Subcutaneous abdominal adipose tissue (tissue), 5 donors: ENCODE measurements at regions not wholly inside any gene's neighbourhood (a gene's known extent, or its start where the extent isn't known, plus 50 kb on each side); places are given as distances from the start of the nearest gene placed in this dataset.

Source experiments
- H3K27ac ChIP-seq: one replicate; pipeline ENCODE4 v1.7.0; 2013; ENCODE audit warnings: low read depth, mild to moderate bottlenecking, inconsistent platforms, low read length, moderate library complexity
- H3K27me3 ChIP-seq, 5 donors: one replicate each; pipeline ENCODE4 v1.7.0; 2013; ENCODE audit warnings: low read length in 5 of 5, inconsistent platforms in 1 of 5; ENCODE audit not compliant: control insufficient read depth in 5 of 5, insufficient read depth in 4 of 5
- H3K36me3 ChIP-seq, 5 donors: one replicate each; pipeline ENCODE4 v1.7.0; 2013; ENCODE audit warnings: low read length in 5 of 5; ENCODE audit not compliant: control insufficient read depth in 5 of 5, insufficient read depth in 5 of 5
- H3K4me1 ChIP-seq, 5 donors: one replicate each; pipeline ENCODE4 v1.7.0; 2013; ENCODE audit warnings: low read length in 5 of 5, mild to moderate bottlenecking in 3 of 5, moderate library complexity in 1 of 5; ENCODE audit not compliant: control insufficient read depth in 5 of 5, insufficient read depth in 5 of 5
- H3K4me3 ChIP-seq, 5 donors: one replicate each; pipeline ENCODE4 v1.7.0; 2013; ENCODE audit warnings: low read length in 5 of 5, low read depth in 1 of 5
- H3K9ac ChIP-seq, 5 donors: one replicate each; pipeline ENCODE4 v1.7.0; 2013; ENCODE audit warnings: low read length in 5 of 5, mild to moderate bottlenecking in 4 of 5, moderate library complexity in 3 of 5
- H3K9me3 ChIP-seq, 5 donors: one replicate each; pipeline ENCODE4 v1.7.0; 2013; ENCODE audit warnings: low read length in 5 of 5; ENCODE audit not compliant: control insufficient read depth in 5 of 5
- donor health status: healthy.
- donor health status: healthy.
- donor health status: healthy.
- donor health status: healthy.
- donor health status: healthy.

GRCh38 chr12:98465505-98465904, 49.9 kb upstream of the TMPO start:
- Histone ChIP-seq H3K9ac (no peak overlapping the region), H3K9me3 (no peaks in the 10 kb centered on the region), H3K36me3 (no peaks in the 10 kb centered on the region), H3K4me1 (no peaks in the 10 kb centered on the region), H3K27ac (no peak overlapping the region), H3K4me3 (no peak overlapping the region), H3K27me3 (no peaks in the 10 kb centered on the region)
